Common myeloid progenitor, CD34-positive (primary cell): ENCODE measurements at regions not wholly inside any gene's neighbourhood (a gene's known extent, or its start where the extent isn't known, plus 50 kb on each side); places are given as distances from the start of the nearest gene placed in this dataset.

Source experiments
- CTCF ChIA-PET: fragments of 350-600 bp; sonication (Branson Sonifier 250); formaldehyde crosslinking; loops from one replicate; lab custom pipeline; 2021; ENCODE audit warnings: antibody characterized with exemption; lab: Charles Lee
- POLR2A ChIA-PET: fragments of 350-600 bp; sonication (Branson Sonifier 250); formaldehyde crosslinking; loops from one replicate; lab custom pipeline; 2021; ENCODE audit warnings: antibody characterized with exemption; lab: Charles Lee
- DNase-seq, 3 donors: peaks; one replicate each; pipeline versions ENCODE4 v3.0.0 to v3.0.0-alpha.2; 2013
- H3K27ac ChIP-seq, 2 experiments: 1 replicate in 1 of 2; 2 replicates in 1 of 2; pipeline ENCODE4 v1.7.0; 2013; ENCODE audit warnings: inconsistent platforms in 2 of 2, low read length in 2 of 2, mild to moderate bottlenecking in 2 of 2, low read depth in 1 of 2, moderate library complexity in 1 of 2; ENCODE audit not compliant: severe bottlenecking in 2 of 2, insufficient read depth in 1 of 2, poor library complexity in 1 of 2
- H3K27me3 ChIP-seq, 5 experiments: replicated peaks in 2 of 5; 1 replicate in 3 of 5; 2 replicates in 2 of 5; pipeline versions ENCODE4 v1.6.1 to v1.7.0; 2013; ENCODE audit warnings: low read length in 4 of 5, mild to moderate bottlenecking in 2 of 5, moderate library complexity in 2 of 5, inconsistent platforms in 1 of 5; ENCODE audit not compliant: insufficient read depth in 5 of 5, control insufficient read depth in 4 of 5
- H3K36me3 ChIP-seq, 4 experiments: 1 replicate in 2 of 4; 2 replicates in 2 of 4; pipeline versions ENCODE4 v1.6.1 to v1.7.0; 2013; ENCODE audit warnings: low read length in 3 of 4, control low read depth in 1 of 4, mild to moderate bottlenecking in 1 of 4; ENCODE audit not compliant: control insufficient read depth in 4 of 4, insufficient read depth in 4 of 4
- H3K4me1 ChIP-seq, 4 experiments: 1 replicate in 3 of 4; 2 replicates in 1 of 4; pipeline versions ENCODE4 v1.6.1 to v1.7.1; 2013; ENCODE audit warnings: low read length in 3 of 4, mild to moderate bottlenecking in 3 of 4, control low read depth in 1 of 4, inconsistent platforms in 1 of 4, moderate library complexity in 1 of 4; ENCODE audit not compliant: control insufficient read depth in 4 of 4, insufficient read depth in 4 of 4; ENCODE audit errors: control extremely low read depth in 1 of 4
- H3K4me3 ChIP-seq, 7 experiments: 1 replicate in 4 of 7; 2 replicates in 3 of 7; pipeline versions ENCODE4 v1.5.1 to v1.7.0; 2013; ENCODE audit warnings: mild to moderate bottlenecking in 7 of 7, low read length in 6 of 7, moderate library complexity in 6 of 7, inconsistent platforms in 2 of 7, low read depth in 2 of 7, control low read depth in 1 of 7; ENCODE audit not compliant: insufficient read depth in 4 of 7, control insufficient read depth in 1 of 7; ENCODE audit errors: extremely low read depth in 1 of 7
- H3K9me3 ChIP-seq, 5 experiments: 1 replicate in 4 of 5; 2 replicates in 1 of 5; pipeline versions ENCODE4 v1.6.1 to v1.7.1; 2013; ENCODE audit warnings: low read length in 4 of 5, mild to moderate bottlenecking in 2 of 5, inconsistent platforms in 1 of 5, low read depth in 1 of 5, moderate library complexity in 1 of 5; ENCODE audit not compliant: control insufficient read depth in 4 of 5, insufficient read depth in 2 of 5; ENCODE audit errors: control extremely low read depth in 1 of 5
- WGBS: methylation state at CpG from one replicate; pipeline ENCODE4 v1.1.5; 2013; ENCODE audit not compliant: insufficient coverage; 5-methylcytosine and 5-hydroxymethylcytosine counted together

- no peak overlapping the region for H3K27ac ChIP-seq
Observed at GRCh38 chr11:37364246-37364839, 766.3 kb upstream of the RAG2 start.

GRCh38 chr11:37353192-37353591, 755.2 kb upstream of the RAG2 start:
- CTCF ChIA-PET, result no interaction called here
- no peak for DNase-seq
- Histone ChIP-seq H3K4me1 (no peaks in the 10 kb centered on the region), H3K4me3 (no peak overlapping the region), H3K9me3 (no peaks in the 10 kb centered on the region), H3K36me3 (no peaks in the 10 kb centered on the region), H3K27me3 (no peaks in the 10 kb centered on the region), H3K27ac (no peak overlapping the region)
- POLR2A ChIA-PET, result no interaction called here
- no CpG with 5 or more reads among the region's 2 CpGs for WGBS

More at GRCh38 chr11:37364246-37364839, 766.3 kb upstream of the RAG2 start:
- H3K9me3 ChIP-seq, result peaks cover 0 to 8% (median 0%) of the 10 kb centered on the region in 5 experiments
- no peak for DNase-seq
- 98% methylated on average over 5 of the region's 5 CpGs for WGBS
- H3K27me3 ChIP-seq, result no peaks in the 10 kb centered on the region
- POLR2A ChIA-PET, result no interaction called here
- CTCF ChIA-PET, result no interaction called here
- H3K4me1 ChIP-seq, result no peaks in the 10 kb centered on the region
- no peak overlapping the region for H3K4me3 ChIP-seq
- H3K36me3 ChIP-seq, result no peaks in the 10 kb centered on the region

GRCh38 chr11:37352485-37352884, 754.4 kb upstream of the RAG2 start:
- ChIA-PET CTCF (no interaction called here), POLR2A (no interaction called here)
- Histone ChIP-seq H3K4me3 (no peak overlapping the region), H3K36me3 (no peaks in the 10 kb centered on the region), H3K27me3 (no peaks in the 10 kb centered on the region), H3K4me1 (no peaks in the 10 kb centered on the region), H3K27ac (no peak overlapping the region), H3K9me3 (no peaks in the 10 kb centered on the region)
- 100% methylated on average over 1 of the region's 3 CpGs for WGBS
- DNase-seq, result no peak

GRCh38 chr11:37343290-37343689, 745.3 kb upstream of the RAG2 start:
- Histone ChIP-seq H3K9me3 (no peaks in the 10 kb centered on the region), H3K36me3 (no peaks in the 10 kb centered on the region), H3K4me1 (no peaks in the 10 kb centered on the region), H3K4me3 (no peak overlapping the region), H3K27me3 (no peaks in the 10 kb centered on the region), H3K27ac (no peak overlapping the region)
- no peak for DNase-seq
- CTCF ChIA-PET, result no interaction called here
- 80% methylated on average over 1 of the region's 1 CpG for WGBS
- POLR2A ChIA-PET, result no interaction called here

- ChIA-PET POLR2A (no interaction called here), CTCF (no interaction called here)
- Histone ChIP-seq H3K27ac (no peak overlapping the region), H3K4me3 (no peak overlapping the region), H3K4me1 (no peaks in the 10 kb centered on the region), H3K36me3 (no peaks in the 10 kb centered on the region), H3K27me3 (no peaks in the 10 kb centered on the region), H3K9me3 (no peaks in the 10 kb centered on the region)
- DNase-seq, result no peak
- WGBS, result no CpG with 5 or more reads among the region's 2 CpGs
Observed at GRCh38 chr11:37336401-37336800, 738.4 kb upstream of the RAG2 start.

GRCh38 chr11:37333345-37333744, 735.3 kb upstream of the RAG2 start:
- Histone ChIP-seq H3K36me3 (no peaks in the 10 kb centered on the region), H3K9me3 (peaks cover 0 to 3% (median 0%) of the 10 kb centered on the region in 5 experiments), H3K4me3 (no peak overlapping the region), H3K4me1 (no peaks in the 10 kb centered on the region), H3K27ac (no peak overlapping the region), H3K27me3 (no peaks in the 10 kb centered on the region)
- 71% methylated on average over 1 of the region's 1 CpG for WGBS
- ChIA-PET POLR2A (no interaction called here), CTCF (no interaction called here)
- peak; percentile 16 to 52 (median 29) for DNase-seq

- Histone ChIP-seq H3K27me3 (no peaks in the 10 kb centered on the region), H3K36me3 (no peaks in the 10 kb centered on the region), H3K9me3 (no peaks in the 10 kb centered on the region), H3K27ac (no peak overlapping the region), H3K4me1 (no peaks in the 10 kb centered on the region), H3K4me3 (no peak overlapping the region)
- POLR2A ChIA-PET, result no interaction called here
- CTCF ChIA-PET, result no interaction called here
- no peak for DNase-seq
Observed at GRCh38 chr11:37323843-37324242, 725.8 kb upstream of the RAG2 start.
